ACHN (cell line): ENCODE measurements at regions not wholly inside any gene's neighbourhood (a gene's known extent, or its start where the extent isn't known, plus 50 kb on each side); places are given as distances from the start of the nearest gene placed in this dataset.
"Not testable (repeated sequence)": the region's sequence is repeated elsewhere in the genome, so short reads cannot be mapped to it uniquely, and the experiment has no call there.

Experiments used
- DNase-seq: peaks from one replicate; pipeline ENCODE4 v3.0.0-alpha.2; 2015
- in situ Hi-C: cut with HindIII; loops from 2 replicates; pipeline ENCODE4 v1.10.0; 2017; ENCODE audit warnings: low sequenced_read_pairs, low pct_ligation_motif_present, low pct_unique_long_range_greater_than_20kb

GRCh38 chr17:21470422-21470821 is 94.3 kb downstream of the KCNJ12 start:
- DNase-seq, in situ Hi-C loops: not testable (repeated sequence)

- no peak for DNase-seq
- in situ Hi-C loops: no loop called here
These were observed 94.7 kb downstream of the KCNJ12 start for GRCh38 chr17:21470861-21471260.

- in situ Hi-C loops: no loop called here
- no peak for DNase-seq
These were observed 98.7 kb downstream of the KCNJ12 start for GRCh38 chr17:21474815-21475214.

GRCh38 chr17:21475571-21475970 is 99.4 kb downstream of the KCNJ12 start:
- no peak for DNase-seq
- in situ Hi-C loops: no loop called here

- in situ Hi-C loops: no loop called here
- DNase-seq: no peak
These were observed 100.7 kb downstream of the KCNJ12 start for GRCh38 chr17:21476867-21477266.

GRCh38 chr17:21482189-21482865 is 106.2 kb downstream of the KCNJ12 start:
- DNase-seq: no peak
- in situ Hi-C loops: no loop called here

GRCh38 chr17:21488043-21488442 is 111.9 kb downstream of the KCNJ12 start:
- DNase-seq, in situ Hi-C loops: not testable (repeated sequence)

- DNase-seq: no peak
- in situ Hi-C loops: no loop called here
These were observed 117.8 kb downstream of the KCNJ12 start for GRCh38 chr17:21493993-21494392.

GRCh38 chr17:21495281-21495680 is 119.1 kb downstream of the KCNJ12 start:
- in situ Hi-C loops: no loop called here
- no peak for DNase-seq

- in situ Hi-C loops: no loop called here
- no peak for DNase-seq
These were observed 123.9 kb downstream of the KCNJ12 start for GRCh38 chr17:21500064-21500463.

GRCh38 chr17:21501927-21502700 is 126.0 kb downstream of the KCNJ12 start:
- DNase-seq, in situ Hi-C loops: not testable (repeated sequence)

- in situ Hi-C loops: no loop called here
- no peak for DNase-seq
These were observed 130.0 kb downstream of the KCNJ12 start for GRCh38 chr17:21505819-21506815.

GRCh38 chr17:21507806-21508205 is 131.6 kb downstream of the KCNJ12 start:
- in situ Hi-C loops, DNase-seq: not testable (repeated sequence)

- in situ Hi-C loops: no loop called here
These were observed 132.1 kb downstream of the KCNJ12 start for GRCh38 chr17:21508211-21508610.

GRCh38 chr17:21509356-21509755 is 133.2 kb downstream of the KCNJ12 start:
- in situ Hi-C loops, DNase-seq: not testable (repeated sequence)

More at GRCh38 chr17:21508211-21508610, 132.1 kb downstream of the KCNJ12 start:
- DNase-seq: no peak

- DNase-seq: no peak
- in situ Hi-C loops: no loop called here
These were observed 134.7 kb downstream of the KCNJ12 start for GRCh38 chr17:21510686-21511362.

GRCh38 chr17:21511363-21512195 is 135.4 kb downstream of the KCNJ12 start:
- peak; percentile 75 for DNase-seq
- in situ Hi-C loops: no loop called here
